ENCODE measurements at regions not wholly inside any gene's neighbourhood (a gene's known extent, or its start where the extent isn't known, plus 50 kb on each side); places are given as distances from the start of the nearest gene placed in this dataset.

GRCh38 chr1:229729916-229730315 is 103.9 kb downstream of the URB2 start:
- H2AFZ ChIP-seq (ENCODE audit: low read length) = no peak overlapping the region
- no peaks in the 10 kb centered on the region; a peak in 1 of 7 replicates for H3K4me1 ChIP-seq (replicated peaks in 1 of 4; ENCODE audit: control insufficient read depth in 3 of 4, insufficient read depth in 4 of 4, low read length in 3 of 4)
- no peak overlapping the region for H3K27ac ChIP-seq (ENCODE audit: low read depth, low read length)
- no peak for DNase-seq (ENCODE audit: low read depth in 1 of 2, low spot score in 2 of 2)
- H3K79me2 ChIP-seq (ENCODE audit: control insufficient read depth in 1 of 2, insufficient read depth in 2 of 2, low read length in 2 of 2) = no peaks in the 10 kb centered on the region
- no peak overlapping the region for H2BK12ac ChIP-seq (ENCODE audit: low read depth, low read length)
- H2BK5ac ChIP-seq (ENCODE audit: low read depth, low read length) = no peak overlapping the region
- no peak overlapping the region for H2BK15ac ChIP-seq (ENCODE audit: low read length)
- H2BK120ac ChIP-seq (replicated peaks; ENCODE audit: low read depth, low read length) = no peak overlapping the region
- H3K79me1 ChIP-seq (ENCODE audit: low read depth, low read length) = no peaks in the 10 kb centered on the region
- POLR2A ChIA-PET (ENCODE audit: partially characterized antibody) = no interaction called here
- no peak overlapping the region for H3K23ac ChIP-seq (ENCODE audit: insufficient read length)
- H3K4me2 ChIP-seq (ENCODE audit: insufficient read depth in 1 of 2, low read depth in 2 of 2, low read length in 2 of 2) = no peak overlapping the region
- CTCF ChIA-PET (ENCODE audit: partially characterized antibody) = interaction anchor here (0.7 to 2.6 kb wide), 4 partner anchors 14 to 634 kb away, joined by 3 to 7 read pairs (median 3); no protein-coding TSS in a partner anchor
- H3K23me2 ChIP-seq (ENCODE audit: low read depth, low read length) = no peaks in the 10 kb centered on the region; the same call in 1 of the 2 replicates
- H3K9me3 ChIP-seq (ENCODE audit: insufficient read depth in 2 of 2, low read depth in 1 of 2, low read length in 1 of 2) = no peaks in the 10 kb centered on the region
- no peak overlapping the region for H3K14ac ChIP-seq (ENCODE audit: insufficient read length)
- no peaks in the 10 kb centered on the region for H3K36me3 ChIP-seq (ENCODE audit: control insufficient read depth in 2 of 4, insufficient read depth in 4 of 4, low read length in 3 of 4)
- H2AK5ac ChIP-seq (ENCODE audit: low read depth, low read length) = no peak overlapping the region
- H3K9ac ChIP-seq (replicated peaks in 1 of 4; ENCODE audit: extremely low read depth in 1 of 4, low read depth in 3 of 4, low read length in 3 of 4) = no peak overlapping the region
- H3K18ac ChIP-seq (ENCODE audit: extremely low read depth, low read length) = no peak overlapping the region
- H4K8ac ChIP-seq (ENCODE audit: extremely low read depth, insufficient read depth, low read length) = no peak overlapping the region
- no peak for FAIRE-seq
- H4K20me1 ChIP-seq (replicated peaks in 1 of 2; ENCODE audit: control insufficient read depth in 1 of 2, insufficient read depth in 2 of 2, low read length in 2 of 2) = no peaks in the 10 kb centered on the region
- H3K56ac ChIP-seq (replicated peaks; ENCODE audit: insufficient read length, low read depth, low read length) = no peak overlapping the region
- no peak overlapping the region for H3K4ac ChIP-seq (replicated peaks; ENCODE audit: insufficient read length, low read depth, low read length)
- H2BK20ac ChIP-seq (ENCODE audit: low read length) = no peak overlapping the region
- H3K4me3 ChIP-seq (ENCODE audit: extremely low read depth in 1 of 4, insufficient read depth in 2 of 4, low read depth in 3 of 4, low read length in 4 of 4) = no peak overlapping the region
- H4K5ac ChIP-seq (ENCODE audit: insufficient read length, low read depth, low read length) = no peak overlapping the region
- no peak overlapping the region for H4K91ac ChIP-seq (replicated peaks; ENCODE audit: insufficient read length, low read length)
- H3K27me3 ChIP-seq (replicated peaks in 1 of 4; ENCODE audit: control insufficient read depth in 3 of 4, extremely low read depth in 1 of 4, insufficient read depth in 3 of 4, low read length in 3 of 4) = no peaks in the 10 kb centered on the region
- TF ChIP-seq BCL11A (IDR thresholded peaks at IDR 0.05; ENCODE audit: low read depth in 2 of 2, low read length in 2 of 2) = no peak
- TF ChIP-seq RXRA (IDR thresholded peaks at IDR 0.05; ENCODE audit: insufficient read depth, low read depth, low read length) = no peak
- no peak for TF ChIP-seq SUZ12 (IDR thresholded peaks at IDR 0.05; ENCODE audit: low read length)
- no peak for TF ChIP-seq CHD1 (IDR thresholded peaks at IDR 0.05; ENCODE audit: low read depth, low read length)
- TF ChIP-seq JUN (IDR thresholded peaks at IDR 0.05; ENCODE audit: low read depth, low read length) = no peak
- TF ChIP-seq YY1 (IDR thresholded peaks at IDR 0.05; ENCODE audit: low read depth, low read length) = no peak
- no peak for TF ChIP-seq POLR2AphosphoS5 (IDR thresholded peaks at IDR 0.05; ENCODE audit: low read depth, low read length)
- no peak for TF ChIP-seq SP2 (IDR thresholded peaks at IDR 0.05; ENCODE audit: low read length)
- TF ChIP-seq GTF2F1 (IDR thresholded peaks at IDR 0.05; ENCODE audit: borderline replicate concordance, low read depth, low read length) = no peak
- no peak for TF ChIP-seq SAP30 (IDR thresholded peaks at IDR 0.05; ENCODE audit: insufficient read depth, insufficient replicate concordance, low read length)
- TF ChIP-seq CBX8 (IDR thresholded peaks at IDR 0.05; ENCODE audit: borderline replicate concordance, low read depth, low read length) = no peak
- TF ChIP-seq TCF12 (IDR thresholded peaks at IDR 0.05; ENCODE audit: low read depth, low read length) = no peak
- no peak for TF ChIP-seq EZH2 (IDR thresholded peaks at IDR 0.05; ENCODE audit: low read depth, low read length, severe bottlenecking)
- TF ChIP-seq, protein P1, sequence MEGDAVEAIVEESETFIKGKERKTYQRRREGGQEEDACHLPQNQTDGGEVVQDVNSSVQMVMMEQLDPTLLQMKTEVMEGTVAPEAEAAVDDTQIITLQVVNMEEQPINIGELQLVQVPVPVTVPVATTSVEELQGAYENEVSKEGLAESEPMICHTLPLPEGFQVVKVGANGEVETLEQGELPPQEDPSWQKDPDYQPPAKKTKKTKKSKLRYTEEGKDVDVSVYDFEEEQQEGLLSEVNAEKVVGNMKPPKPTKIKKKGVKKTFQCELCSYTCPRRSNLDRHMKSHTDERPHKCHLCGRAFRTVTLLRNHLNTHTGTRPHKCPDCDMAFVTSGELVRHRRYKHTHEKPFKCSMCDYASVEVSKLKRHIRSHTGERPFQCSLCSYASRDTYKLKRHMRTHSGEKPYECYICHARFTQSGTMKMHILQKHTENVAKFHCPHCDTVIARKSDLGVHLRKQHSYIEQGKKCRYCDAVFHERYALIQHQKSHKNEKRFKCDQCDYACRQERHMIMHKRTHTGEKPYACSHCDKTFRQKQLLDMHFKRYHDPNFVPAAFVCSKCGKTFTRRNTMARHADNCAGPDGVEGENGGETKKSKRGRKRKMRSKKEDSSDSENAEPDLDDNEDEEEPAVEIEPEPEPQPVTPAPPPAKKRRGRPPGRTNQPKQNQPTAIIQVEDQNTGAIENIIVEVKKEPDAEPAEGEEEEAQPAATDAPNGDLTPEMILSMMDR (IDR thresholded peaks at IDR 0.05; ENCODE audit: control extremely low read depth in 1 of 3, insufficient read depth in 1 of 3, low read depth in 1 of 3, low read length in 3 of 3) = no peak
